DMS79 (cell line): ENCODE measurements at regions not wholly inside any gene's neighbourhood (a gene's known extent, or its start where the extent isn't known, plus 50 kb on each side); places are given as distances from the start of the nearest gene placed in this dataset.

Experiments used
- DNase-seq: peaks from one replicate; lab custom pipeline; 2025; lab: John Stamatoyannopoulos, UW

DNA sequence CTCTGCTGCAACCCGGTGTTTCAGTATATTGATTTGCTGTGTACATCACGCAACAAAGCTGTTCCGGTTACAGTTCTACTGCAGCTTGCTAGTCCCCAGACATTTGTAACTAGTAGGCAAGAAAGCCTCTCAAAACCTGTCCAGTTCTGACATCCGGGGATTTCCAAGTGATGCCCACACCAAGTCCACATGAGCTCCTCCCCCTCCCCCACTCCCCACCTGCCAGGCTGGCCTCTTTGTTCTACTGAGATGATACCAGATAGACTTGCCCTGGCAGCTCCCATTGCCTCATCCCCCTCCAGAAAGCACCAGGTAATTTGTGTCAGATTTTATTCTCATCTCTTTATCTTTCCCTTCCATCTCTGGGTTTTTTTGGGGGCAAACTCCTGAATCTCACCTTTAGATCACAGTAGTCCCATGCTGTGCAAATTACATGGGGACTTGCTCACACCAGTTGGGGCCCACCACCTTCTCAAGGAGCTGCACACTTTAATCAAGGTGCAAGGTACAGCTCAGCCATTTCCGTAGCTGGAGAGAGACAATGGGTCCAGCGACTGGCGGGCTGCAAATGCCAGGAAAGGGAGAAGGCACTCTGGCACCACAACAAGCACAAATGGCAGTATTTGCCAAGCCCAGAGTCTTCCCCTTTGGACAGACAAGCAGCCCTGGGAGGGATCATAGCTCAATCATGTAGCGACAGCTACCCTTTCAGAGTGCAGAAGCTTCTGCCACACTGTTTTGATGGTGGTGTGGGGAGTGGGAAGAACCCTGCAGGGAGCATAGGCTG lies 183.1 kb downstream of the CYLD start:
- no peak for DNase-seq

DNA sequence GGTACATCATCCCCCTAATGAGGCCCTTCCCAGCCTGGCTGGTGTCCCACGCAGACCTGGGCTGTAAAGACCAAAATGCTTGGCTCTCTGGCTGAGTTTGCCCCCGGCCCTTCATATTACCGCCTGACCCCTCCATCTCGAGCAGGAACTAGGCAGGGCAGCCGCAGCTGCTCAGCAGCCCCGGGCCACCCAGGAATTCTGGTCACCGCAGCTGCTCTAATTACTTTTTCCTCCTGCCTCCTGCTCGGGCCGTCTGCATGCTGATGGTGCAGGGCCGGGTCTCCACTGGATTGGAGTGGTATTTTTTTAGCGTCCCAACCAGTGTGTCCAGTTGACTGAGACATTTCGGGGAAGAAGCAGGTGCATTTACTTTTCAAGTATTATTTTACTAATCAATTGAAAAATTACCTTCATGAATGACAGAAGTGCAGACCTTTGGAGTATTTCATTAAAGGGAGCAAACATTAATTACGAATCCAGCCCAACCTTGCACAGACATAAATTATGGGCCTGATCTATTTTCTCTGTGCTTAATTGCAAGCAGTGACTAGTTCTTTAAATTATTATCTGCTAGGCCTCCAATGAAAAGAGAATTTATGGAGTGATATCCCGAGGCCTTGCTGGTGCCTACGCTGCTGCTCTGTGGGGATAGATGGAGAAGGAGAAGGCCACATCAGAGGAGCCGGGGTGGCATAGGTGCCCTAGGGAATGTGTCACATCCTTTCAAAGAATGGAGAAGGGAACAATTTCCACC lies 176.2 kb downstream of the CYLD start:
- no peak for DNase-seq

DNA sequence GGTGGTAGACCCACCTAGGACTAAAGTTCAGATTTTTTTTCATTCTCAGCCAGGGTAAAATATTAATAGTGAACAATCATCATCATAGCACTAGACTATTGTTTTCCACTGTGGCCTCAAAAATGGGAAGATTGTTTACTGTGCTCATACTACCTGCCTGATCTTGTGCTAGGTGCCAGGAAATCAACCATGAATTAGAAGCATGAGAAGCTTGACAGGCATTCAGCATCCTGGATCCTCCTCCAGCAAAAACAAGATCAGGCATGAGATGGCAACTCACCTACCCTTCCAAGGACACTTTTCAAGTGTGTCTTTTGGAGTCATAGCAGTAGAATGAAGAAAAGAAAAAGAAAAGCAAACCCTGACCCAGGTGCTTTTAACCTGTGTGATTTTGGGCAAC lies 174.2 kb downstream of the CYLD start:
- DNase-seq: no peak

DNA sequence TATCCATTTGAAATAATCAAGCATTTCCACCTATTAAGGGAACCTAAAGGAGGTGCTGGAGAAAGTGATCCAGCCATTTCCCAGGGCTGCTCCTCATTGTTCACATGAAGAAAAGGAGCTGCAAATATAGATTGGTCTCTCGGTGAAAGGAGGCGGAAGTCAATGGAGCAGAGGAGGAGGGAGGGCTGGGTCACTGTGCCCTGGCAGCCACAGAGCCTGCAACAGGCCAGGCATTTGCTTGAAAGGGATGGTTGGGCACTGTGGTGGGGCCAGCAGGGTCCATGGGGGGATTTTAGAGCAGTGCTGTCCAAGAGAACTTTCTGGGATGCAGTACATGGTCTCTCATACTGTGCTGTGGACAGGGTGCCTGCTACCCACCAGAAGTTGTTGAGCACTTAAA lies 173.2 kb downstream of the CYLD start:
- no peak for DNase-seq

DNA sequence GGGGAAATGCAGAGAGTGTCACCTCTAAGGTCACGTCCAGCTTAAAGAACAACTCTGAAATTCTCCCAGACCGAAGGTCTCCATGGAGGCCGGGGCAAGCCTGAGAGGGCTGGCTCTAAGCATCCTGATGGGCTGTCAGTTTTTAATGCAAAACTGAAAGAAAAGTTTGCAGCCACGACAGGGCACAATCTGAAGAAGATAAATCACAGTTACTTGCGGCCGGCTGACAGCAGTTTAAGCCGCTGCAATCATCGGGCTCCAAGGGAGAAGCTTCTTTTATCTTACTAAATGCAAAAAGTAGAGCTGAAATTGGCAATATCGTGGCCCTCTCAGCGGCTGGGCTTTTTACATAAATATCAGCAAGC lies 168.8 kb downstream of the CYLD start:
- DNase-seq: no peak

DNA sequence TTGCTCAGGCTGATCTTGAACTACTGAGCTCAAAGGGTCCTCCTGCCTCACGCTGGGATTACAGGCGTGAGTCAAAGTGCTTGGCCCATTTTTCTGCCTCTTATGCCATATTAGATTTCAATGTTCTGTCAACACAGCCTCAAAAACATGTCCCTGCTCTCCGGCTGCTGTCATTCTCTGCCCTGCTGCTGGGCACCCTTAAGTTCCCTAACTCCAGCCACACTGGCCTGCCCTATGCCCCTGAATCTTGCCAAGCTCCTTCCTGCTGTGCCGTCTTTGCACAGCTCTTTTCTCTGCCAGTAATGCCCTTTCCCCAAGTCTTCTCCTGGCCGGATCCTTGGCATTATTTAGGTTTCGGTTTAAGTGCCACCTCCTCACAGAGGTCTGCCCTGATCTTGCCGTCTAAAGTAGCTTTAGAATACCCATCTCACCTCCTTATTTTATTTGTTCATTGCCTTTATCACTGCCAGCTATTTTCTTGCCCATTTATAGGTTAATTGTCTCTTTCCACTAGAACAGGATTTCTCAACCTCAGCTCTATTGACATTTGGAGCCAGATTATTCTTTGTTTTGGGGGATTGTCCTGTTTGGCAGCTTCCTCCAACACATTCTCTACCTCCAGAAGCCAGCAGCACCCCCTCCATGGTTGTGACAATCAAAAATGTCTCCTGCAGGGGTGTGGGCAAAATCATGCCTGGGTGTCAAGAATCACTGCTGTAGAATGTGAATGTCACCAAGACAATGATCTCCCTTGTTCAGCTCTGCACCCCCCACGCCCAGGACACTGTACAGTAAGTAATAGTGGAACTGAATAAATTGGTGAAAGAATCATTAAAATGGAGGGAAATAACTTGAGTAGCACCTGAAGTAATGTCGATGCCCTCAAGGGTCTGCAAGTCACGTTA lies 168.2 kb downstream of the CYLD start:
- no peak for DNase-seq

DNA sequence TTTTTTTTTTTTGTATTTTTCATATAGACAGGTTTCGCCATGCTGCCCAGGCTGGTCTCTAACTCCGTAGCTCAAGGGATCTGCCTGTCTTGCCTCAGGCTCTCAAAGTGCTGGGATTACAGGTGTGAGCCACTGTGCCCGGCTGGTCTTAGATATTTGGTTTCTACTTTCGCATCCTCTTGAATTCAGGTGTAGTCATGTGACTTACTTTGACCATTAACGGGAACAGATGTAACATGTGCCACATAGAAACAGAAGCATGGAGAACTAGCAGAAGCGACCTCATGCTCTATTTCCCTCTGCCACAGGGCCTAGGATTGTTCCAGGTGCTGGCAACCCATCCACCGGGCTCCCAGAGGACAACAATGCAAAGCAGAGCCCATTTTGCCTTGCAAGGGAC lies 166.6 kb downstream of the CYLD start:
- DNase-seq: no peak

DNA sequence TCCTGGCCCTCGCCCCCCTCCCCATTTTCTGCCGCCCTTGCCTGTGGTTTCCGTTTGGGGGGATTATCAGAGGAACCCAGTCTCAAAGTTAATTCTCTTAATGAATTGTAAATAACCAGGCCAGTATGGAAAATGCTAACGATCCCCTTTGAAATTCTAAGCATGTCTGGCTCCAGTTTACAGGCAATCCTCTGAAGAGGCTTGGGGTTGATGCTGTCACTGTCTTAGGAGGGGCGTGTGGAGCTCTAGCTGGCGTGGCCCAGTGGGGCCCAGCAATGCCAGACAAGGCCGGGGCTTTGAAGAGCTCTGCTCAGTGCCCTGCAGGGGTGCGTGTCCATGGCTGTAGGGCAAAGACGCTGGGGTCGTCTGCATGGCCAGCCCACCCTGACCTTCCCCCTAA lies 164.6 kb downstream of the CYLD start:
- no peak for DNase-seq

DNA sequence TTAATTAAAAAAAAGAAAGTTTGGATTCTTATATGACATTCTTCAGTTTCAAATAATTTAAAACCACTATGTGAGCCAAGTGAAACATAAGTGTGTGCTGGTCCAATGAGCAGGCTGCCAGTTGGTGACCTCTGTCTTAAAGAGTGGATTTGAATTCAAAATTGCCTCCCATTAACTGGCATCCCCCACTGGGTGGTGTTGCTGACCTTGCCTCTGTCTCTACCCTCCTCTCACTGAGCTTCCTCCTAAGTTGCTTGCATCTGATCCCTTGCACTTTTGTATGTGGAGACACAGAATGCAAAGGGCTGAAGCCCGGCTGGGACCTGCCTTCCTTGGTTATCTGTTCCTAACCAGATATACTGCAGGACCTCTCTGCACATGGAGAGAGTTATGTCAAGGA lies 160.6 kb downstream of the CYLD start:
- no peak for DNase-seq

DNA sequence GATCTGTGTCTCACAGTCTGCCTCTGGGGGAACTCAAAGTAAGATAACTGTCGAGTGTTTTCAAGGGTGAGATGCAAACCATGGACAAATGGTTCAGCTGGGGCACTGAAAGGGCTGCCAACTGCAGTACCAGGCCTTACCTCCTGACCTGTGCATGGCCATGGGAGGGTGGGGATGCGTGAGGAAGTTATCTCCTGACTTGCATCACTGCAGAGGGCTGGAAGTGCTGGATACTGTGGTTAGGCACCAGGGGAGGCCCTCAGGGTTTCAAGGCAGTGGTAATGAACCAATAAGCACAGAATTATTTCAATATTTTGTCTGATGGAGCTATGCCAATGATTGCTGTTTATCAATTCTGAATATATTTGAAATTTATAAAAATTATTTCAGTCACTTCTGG lies 159.2 kb downstream of the CYLD start:
- no peak for DNase-seq

DNA sequence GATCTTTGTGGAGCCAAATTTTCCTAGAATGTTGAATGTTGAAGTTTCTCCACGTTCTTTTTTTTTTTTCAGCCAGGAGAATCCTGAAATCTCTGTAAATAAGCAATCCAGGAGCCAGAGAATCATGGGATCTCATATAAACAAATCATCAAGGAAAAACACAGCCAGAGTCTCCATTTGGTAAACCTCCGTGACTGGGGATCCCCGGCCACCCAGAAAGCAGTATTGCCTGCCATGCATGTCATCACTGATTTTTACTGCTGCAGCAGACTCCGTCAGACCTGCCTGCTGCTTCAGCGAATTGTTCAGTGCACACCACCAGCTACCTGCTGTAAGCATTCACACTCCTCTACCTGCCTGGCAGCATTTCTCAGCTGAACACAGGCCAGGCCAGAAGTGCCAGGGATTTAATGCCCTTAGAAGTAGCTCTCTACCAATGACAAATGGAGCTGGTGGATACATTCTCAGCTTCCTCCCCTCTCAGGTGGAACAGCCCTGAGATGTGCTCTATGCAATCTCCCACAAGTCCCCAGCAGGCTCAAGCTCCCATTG lies 158.6 kb downstream of the CYLD start:
- DNase-seq: no peak

DNA sequence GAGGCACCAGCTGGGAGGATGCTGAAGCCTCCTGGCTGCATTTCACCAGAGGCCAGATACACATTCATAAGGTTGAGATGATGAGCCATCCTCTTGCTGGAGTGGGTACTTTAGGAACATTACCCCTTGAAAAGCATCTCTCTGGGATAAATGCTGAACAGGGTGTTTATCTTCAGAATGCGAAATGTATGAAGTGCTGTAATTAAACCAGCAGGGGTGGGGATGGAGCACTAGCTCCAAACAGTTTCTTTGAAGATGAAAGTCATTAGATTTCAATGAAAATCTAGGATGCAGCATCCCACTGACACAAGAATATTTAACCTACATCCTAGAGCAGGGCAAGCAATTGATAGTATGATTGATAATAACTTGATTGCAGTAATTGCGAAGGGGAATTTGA lies 158.1 kb downstream of the CYLD start:
- peak; percentile 7 for DNase-seq

DNA sequence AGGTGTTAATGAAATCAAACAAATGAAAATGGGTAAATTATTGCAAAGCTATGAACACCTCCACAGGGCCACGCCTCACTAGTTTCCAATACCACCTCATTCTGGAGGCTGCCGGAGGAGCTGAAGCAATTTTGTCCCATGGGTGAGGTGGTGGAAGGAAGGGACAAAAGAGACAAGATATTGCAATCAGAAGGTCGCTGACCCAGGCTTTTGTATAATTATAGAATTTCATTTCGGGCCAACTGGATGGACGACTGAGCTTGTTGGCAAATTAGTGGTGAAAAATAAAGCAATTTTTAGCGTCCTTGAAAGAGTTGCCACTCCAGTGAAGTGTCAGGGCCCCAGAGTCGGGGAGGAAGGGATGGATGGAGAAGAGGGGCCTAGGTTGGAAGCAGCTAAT lies 147.9 kb downstream of the CYLD start:
- DNase-seq: no peak

DNA sequence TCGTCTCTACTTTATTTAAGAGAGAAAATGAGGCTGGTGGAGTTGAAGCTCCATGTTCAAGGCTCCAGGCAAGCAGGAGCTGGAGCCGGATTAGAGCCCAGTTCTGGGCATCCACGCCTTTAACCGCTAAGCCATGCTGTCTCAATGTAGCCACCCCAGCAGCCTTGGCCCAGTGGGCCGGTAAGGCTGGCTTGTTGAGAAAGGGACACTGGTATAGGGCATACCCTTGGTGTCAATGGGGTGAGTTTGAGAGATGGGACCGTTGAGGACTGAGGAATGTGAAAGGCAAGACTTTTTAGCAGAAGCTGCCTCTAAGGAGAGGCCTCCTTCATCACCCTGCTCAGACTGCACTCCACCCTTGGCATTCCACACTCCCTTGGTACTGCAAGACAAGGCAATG lies 147.4 kb downstream of the CYLD start:
- DNase-seq: no peak

DNA sequence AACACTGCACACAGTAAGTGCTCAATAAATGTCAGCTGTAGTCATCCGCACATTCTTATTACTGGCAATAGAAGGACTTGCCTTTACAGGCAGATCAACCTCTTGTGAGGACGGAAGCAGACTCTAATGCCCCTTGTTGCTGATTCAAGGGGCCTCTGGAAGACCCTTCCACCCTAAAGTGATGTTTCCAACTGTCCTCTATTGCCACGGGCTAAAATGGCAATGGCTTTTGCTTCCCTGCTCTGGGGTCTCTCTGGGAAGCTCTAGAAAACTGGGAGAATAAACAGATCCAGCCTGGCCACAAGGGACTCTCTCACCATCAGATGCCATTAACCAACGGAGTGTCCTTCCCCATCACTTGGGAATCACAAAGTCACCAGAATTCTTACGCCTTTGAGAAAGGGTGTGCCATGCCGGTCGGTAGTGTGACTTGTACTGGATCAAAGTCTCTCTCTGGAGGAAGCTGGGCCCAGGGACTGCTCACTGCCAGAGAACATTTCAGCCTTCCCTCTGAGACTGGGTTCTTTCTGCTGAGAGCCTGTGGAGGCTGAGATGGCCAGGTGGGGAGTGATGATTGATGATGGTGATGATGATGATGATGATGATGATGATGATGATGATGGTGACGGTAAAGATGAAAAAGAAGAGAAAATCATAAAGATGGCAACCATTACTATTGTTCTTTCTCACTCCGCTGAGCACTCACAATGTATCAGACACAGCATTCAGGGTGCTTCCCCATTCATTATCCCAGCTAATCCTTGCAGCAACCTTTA lies 146.8 kb downstream of the CYLD start:
- DNase-seq: no peak

DNA sequence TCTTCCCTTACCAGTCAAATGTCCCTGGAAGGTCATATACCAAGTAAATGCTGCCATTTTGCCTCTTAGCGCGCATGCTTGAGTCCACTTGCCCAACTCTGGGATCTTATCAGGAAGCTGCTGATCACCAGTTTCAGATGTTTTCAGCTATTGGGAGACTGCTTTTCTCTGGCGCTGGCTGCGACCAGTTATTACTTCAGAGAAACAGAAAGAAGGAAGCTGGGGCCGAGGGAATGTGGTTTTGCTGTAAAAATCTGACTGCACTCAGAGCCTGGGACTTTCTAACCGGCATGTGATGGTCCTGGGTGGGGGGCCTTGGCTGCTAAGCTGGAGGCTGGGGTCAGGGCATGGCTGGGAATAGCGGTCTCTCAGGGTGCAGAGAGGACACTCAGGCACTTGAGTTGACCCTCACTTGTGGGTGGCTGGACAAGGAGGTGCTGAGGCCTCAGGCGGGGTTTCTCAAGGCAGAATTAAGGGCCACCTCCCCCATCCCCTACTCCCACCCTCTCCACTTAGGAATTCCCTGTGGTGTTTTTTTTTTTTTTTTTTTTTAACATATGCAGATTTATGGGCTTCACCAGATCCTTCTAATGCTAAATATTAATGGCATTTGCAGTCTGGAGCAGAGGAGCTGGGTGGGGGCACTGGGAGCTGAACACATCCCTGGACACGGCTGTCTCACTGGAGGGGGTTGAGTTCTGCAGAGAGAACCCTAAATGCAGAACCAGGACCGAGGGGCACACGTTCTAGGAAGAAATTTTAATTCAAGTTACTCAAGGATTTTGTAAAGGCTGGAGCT lies 145.8 kb downstream of the CYLD start:
- DNase-seq: no peak

DNA sequence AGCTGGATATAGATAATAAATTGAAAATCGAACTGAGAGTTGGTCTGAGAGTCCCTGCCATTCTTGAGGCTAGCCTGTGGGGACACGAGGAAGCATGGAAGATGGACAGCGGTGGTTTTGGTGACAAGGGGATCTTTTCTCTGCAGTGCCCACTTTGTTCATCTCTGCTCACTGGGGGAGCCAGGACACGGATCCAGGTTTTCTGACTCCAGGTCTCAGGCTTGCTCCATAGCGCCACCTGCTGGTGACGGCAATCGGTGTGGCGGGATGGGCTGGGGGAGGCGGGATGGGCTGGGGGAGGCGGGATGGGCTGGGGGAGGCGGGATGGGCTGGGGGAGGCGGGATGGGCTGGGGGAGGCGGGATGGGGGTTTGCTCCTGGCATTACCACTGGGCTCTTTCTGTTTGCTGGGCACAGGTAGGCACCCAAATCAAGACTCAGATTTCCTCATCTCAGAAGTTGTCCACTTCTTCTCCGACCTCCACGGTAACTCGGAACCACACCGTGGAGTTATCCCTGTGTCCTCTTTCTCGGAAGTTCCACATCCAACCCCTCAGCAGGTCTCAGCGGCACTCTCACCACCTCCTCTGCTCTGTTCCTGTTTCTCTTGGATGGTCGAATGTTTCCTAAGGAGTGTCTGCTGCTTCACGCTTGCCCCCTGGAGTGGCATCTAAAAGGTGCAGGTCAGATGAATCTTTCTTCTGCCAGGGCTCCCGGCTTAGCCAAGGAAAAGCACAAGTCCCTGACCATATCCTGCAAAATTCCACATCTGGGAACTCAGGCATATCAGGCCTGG lies 142.4 kb downstream of the CYLD start:
- DNase-seq: no peak

DNA sequence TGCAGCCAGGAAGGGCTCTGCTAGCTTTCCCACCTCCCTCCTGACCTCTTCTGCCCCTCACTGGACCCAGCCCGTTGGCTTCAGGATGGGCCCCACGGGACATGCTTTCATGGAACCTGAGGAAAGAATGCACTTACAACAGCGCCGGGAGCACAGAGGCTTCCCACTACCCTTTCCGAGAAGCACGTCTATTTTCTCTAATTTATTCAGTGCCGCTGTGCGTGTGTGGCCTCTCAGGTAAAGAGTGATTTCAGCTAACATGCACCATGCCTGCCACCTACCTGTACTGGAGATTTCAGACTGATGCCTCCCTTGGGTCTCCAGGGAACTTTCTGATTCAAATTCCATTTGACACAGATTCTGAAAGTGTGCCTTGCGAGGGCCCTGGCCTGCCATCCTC lies 140.1 kb downstream of the CYLD start:
- DNase-seq: no peak

DNA sequence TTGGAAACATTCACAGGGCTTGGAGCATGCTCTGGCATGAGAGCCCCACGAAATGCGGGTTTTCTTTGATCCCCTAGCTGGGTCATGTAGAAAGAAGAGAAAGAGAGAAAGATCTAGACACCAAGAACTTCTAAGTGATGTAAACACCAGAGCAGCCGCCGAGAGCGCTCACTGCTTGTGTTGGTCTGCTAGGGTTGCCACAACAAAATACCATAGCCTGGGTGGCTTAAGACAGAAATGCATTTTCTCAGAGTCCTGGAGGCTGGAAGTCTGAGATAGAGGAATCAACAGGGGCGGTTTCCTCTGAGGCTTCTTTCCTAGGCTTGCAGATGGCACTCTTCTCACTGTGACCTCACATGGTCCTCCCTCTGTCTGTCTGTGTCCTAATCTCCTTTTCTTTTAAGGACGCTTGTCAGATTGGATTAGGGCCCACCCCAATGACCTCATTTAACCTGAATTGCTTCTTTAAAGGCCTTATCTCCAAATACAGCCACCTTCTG lies 139.5 kb downstream of the CYLD start:
- no peak for DNase-seq

DNA sequence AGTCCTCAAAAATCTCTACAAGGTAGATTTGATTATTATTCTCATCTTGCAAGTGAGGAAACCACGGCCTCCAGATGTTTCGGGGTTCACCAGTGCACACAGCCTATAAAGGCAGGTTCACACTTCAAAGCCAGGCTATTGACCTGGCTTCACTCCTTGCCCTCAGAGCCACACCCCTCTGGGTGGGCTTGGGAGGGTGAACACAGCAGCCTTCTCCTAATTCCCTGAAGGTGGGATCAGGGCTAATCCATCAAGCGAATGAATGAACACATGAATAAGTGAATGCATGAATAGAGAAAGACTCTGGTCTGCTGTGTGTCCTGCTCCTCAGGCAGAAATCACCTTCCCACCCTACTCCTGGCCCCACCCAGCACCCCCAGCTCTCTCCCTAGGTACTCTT lies 139.0 kb downstream of the CYLD start:
- DNase-seq: no peak
